GM13977 (cell line): ENCODE measurements at regions not wholly inside any gene's neighbourhood (a gene's known extent, or its start where the extent isn't known, plus 50 kb on each side); places are given as distances from the start of the nearest gene placed in this dataset.

Experiments used
- DNase-seq: peaks from one replicate; pipeline ENCODE4 v3.0.0; 2012; ENCODE audit warnings: low spot score
- in situ Hi-C: fragments of 300-500 bp; cut with MboI; formaldehyde crosslinking; loops from one replicate; pipeline ENCODE4 v1.12.0; 2022; ENCODE audit warnings: low sequenced_read_pairs, low pct_unique_long_range_greater_than_20kb, mixed read lengths, inconsistent platforms; ENCODE audit not compliant: unreplicated experiment
- TF ChIP-seq, protein P1 (sequence below): IDR thresholded peaks from 2 replicates; pipeline ENCODE4 v1.5.1; 2012; ENCODE audit warnings: mild to moderate bottlenecking, control low read depth; ENCODE audit not compliant: insufficient read depth; ENCODE audit errors: extremely low read depth, missing control alignments

DNA sequence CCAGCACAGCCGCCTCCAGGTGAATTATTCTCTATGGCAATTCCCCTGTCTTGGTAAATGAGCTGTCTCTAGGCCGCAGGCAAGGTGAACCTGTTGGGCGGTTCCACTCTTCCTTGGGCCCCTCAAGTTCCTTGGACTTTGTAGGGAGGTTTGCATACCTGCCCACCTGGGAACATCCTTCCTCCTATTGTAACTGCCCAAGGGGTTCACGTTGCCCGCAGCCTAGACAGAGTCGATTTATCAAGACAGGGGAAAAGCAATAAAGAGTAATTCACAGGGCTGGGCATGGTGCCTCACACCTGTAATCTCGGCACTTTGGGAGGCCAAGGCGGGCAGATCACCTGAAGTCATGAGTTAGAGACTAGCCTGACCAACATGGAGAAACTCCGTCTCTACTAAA is 122.5 kb downstream of the KCNJ18 start:
- TF ChIP-seq, protein P1, sequence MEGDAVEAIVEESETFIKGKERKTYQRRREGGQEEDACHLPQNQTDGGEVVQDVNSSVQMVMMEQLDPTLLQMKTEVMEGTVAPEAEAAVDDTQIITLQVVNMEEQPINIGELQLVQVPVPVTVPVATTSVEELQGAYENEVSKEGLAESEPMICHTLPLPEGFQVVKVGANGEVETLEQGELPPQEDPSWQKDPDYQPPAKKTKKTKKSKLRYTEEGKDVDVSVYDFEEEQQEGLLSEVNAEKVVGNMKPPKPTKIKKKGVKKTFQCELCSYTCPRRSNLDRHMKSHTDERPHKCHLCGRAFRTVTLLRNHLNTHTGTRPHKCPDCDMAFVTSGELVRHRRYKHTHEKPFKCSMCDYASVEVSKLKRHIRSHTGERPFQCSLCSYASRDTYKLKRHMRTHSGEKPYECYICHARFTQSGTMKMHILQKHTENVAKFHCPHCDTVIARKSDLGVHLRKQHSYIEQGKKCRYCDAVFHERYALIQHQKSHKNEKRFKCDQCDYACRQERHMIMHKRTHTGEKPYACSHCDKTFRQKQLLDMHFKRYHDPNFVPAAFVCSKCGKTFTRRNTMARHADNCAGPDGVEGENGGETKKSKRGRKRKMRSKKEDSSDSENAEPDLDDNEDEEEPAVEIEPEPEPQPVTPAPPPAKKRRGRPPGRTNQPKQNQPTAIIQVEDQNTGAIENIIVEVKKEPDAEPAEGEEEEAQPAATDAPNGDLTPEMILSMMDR: no peak
- in situ Hi-C loops: no loop called here
- peak; percentile 8 for DNase-seq

DNA sequence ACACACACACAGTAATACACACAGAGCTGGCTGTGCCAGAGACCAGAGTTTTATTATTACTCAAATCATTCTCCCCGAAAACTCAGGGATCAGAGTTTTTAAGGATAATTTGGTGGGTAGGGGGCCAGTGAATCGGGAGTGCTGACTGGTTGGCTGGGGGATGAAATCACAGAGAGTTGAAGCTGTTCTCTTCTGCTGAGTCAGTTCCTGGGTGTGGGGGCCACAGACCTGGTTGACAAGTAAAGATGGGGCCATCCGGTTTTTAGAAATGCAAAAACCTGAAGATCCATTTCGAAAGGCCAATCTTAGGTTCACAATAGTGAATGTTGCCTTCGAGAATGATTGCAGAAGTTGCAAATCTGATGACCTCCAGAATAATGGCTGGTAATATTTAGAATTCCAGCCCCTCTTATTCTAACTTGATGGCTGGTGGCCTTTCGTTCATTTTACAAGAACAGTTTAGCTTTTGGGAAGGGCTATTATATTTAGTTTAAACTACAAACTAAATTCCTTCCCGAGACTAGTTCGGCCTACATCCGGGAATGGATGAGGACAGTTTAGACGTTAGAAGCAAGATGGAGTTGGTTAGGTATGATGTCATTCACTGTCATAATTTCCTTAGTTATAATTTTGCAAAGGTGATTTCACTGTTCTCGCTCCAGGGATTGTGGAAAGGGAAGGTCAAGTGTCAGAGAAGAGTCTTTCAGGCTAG is 123.2 kb downstream of the KCNJ18 start:
- TF ChIP-seq, protein P1: no peak
- in situ Hi-C loops: no loop called here
- no peak for DNase-seq

DNA sequence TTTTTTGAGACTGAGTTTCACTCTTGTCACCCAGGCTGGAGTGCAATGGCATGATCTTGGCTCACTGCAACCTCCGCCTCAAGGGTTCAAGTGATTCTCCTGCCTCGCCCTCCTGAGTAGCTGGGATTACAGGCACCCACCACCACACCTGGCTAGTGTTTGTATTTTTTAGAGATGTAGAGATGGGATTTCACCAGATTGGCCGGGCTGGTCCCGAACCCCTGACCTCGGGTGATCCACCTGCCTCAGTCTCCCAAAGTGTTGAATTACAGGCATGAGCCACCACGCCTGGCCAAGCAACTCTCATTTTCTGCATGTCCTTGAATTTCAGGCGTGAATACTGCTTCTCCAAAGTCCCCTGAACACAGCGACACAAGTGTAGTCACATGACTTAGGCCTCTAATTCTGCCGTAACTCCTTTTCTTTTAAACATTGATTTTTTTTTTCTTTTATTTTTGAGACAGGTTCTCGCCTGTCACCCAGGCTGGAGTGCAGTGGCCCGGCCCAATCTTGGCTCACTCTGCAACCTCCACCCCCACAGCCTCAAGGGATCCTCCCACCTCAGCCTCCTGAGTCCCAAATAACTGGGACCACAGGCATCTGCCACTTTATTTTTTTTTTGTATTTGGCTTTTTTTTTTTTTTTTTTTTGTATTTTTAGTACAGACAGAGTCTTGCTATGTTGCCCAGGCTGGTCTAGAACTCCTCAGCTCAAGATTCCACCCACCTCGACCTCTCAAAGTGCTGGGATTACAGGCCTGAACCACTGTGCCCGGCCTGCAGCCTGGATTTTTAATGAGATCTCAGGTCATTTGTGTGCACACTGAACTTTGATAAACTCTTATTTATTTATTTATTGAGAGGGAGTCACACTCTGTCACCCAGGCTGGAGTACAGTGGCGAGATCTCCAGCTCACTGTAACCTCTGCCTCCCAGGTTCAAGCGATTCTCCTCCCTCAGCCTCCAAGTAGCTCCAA is 124.6 kb downstream of the KCNJ18 start:
- in situ Hi-C loops: no loop called here
- no peak for DNase-seq
- TF ChIP-seq, protein P1: no peak

DNA sequence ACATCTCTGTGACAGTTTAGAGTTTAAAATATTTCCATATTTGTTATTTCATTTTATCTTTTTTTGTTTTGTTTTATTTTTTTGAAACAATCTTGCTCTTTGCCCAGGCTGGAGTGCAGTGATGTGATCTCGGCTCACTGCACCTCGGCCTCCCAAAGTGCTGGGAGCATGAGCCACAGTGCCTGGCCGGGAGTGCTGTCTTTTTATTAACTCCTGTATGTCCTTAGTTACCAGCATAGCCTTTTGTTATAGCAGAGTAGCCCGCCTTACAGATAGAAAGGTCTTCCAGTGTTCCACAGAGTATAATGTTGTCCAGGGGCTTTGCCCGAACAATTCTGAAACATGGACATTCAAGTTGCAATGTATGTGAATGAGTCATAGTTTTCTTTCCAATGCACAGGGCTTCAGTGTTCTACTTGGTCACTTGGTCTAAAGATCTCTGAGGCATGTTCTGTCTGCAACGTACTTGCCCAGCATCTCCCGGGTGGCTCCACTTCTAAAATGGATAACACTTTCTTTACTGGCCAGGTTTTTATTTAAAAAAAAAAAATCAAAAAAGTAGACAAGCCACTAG is 125.6 kb downstream of the KCNJ18 start:
- no peak for DNase-seq
- in situ Hi-C loops: no loop called here
- TF ChIP-seq, protein P1: no peak

DNA sequence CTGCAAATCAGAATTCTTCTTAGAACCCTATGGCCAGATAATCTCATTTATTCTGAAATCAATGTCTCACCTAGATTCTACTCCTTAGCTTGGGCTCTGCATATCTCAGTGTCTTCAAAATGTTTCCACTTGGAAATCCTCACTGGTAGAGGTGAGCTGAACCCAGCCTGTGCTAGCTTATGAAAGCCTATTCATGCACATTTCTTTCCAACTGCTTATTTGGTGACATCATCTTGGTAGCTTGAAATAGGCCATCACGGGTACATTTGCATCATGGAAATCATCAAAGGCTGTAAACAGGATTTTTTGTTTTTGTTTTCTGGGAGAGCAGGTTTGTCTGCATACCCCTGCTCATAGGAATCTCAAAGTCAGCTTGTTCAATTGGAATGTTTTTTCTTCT is 130.8 kb downstream of the KCNJ18 start:
- TF ChIP-seq, protein P1: no peak
- DNase-seq: no peak
- in situ Hi-C loops: no loop called here

DNA sequence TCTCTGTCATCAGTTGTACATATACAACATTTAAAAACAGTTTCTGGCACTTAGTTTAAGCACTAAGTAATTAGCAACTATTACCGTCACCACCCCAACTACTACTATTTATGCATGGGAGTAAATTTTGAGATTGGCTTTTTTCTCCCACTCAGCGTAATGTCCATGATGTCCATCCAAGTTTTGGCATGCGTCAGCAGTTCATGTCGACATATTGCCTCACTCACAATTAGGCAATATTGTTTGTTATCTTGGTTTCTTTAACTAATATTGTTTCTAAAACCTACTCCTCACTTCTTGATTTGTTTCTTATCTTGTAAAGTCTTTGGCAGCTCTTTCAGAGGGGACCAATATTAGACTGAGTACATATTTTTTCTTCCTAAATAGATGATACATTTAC is 131.3 kb downstream of the KCNJ18 start:
- in situ Hi-C loops: no loop called here
- TF ChIP-seq, protein P1: no peak
- no peak for DNase-seq
